DND-41 (cell line): ENCODE measurements at regions not wholly inside any gene's neighbourhood (a gene's known extent, or its start where the extent isn't known, plus 50 kb on each side); places are given as distances from the start of the nearest gene placed in this dataset.

Experiments
- ATAC-seq: fragments of 200-7000 bp; cut with Tn5 transposase; 3 replicates; pipeline ENCODE4 v1.9.1; 2021; ENCODE audit warnings: low read depth; ENCODE audit not compliant: insufficient read depth
- DNase-seq: peaks from one replicate; pipeline ENCODE4 v3.0.0-alpha.2; 2020
- H2AFZ ChIP-seq: 2 replicates; pipeline ENCODE4 v1.6.0; 2012; ENCODE audit warnings: low read depth, low read length
- H3K27ac ChIP-seq: 2 replicates; pipeline ENCODE4 v1.5.1; 2012; ENCODE audit warnings: low read length, inconsistent platforms
- H3K27me3 ChIP-seq: fragments of 200-600 bp; sonication (generic); 2 replicates; pipeline ENCODE4 v1.6.0; 2012; ENCODE audit warnings: low read length, mild to moderate bottlenecking, inconsistent platforms; ENCODE audit not compliant: insufficient read depth, poor library complexity
- H3K36me3 ChIP-seq: 2 replicates; pipeline ENCODE4 v1.5.1; 2012; ENCODE audit warnings: low read length, inconsistent platforms; ENCODE audit not compliant: insufficient read depth
- H3K4me1 ChIP-seq: 2 replicates; pipeline ENCODE4 v1.5.1; 2012; ENCODE audit warnings: mild to moderate bottlenecking, low read length; ENCODE audit not compliant: insufficient read depth
- H3K4me2 ChIP-seq: 2 replicates; pipeline ENCODE4 v1.6.0; 2012; ENCODE audit warnings: mild to moderate bottlenecking, moderate library complexity, low read length, inconsistent platforms; ENCODE audit not compliant: insufficient read depth
- H3K4me3 ChIP-seq, 2 experiments: fragments of 200-600 bp in 1 of 2; shearing (Covaris generic) in 1 of 2; 2 replicates each; pipeline ENCODE4 v1.5.1; 2012 to 2016; ENCODE audit warnings: inconsistent platforms in 2 of 2, low read length in 2 of 2, mild to moderate bottlenecking in 2 of 2, low read depth in 1 of 2, moderate library complexity in 1 of 2
- H3K79me2 ChIP-seq: 2 replicates; pipeline ENCODE4 v1.6.0; 2012; ENCODE audit warnings: low read length, inconsistent platforms; ENCODE audit not compliant: insufficient read depth
- H3K9ac ChIP-seq: 2 replicates; pipeline ENCODE4 v1.6.0; 2012; ENCODE audit warnings: low read depth, mild to moderate bottlenecking, inconsistent platforms, low read length, moderate library complexity
- H3K9me3 ChIP-seq: 2 replicates; pipeline ENCODE4 v1.5.1; 2012; ENCODE audit warnings: low read length, moderate library complexity, mild to moderate bottlenecking, inconsistent platforms; ENCODE audit not compliant: insufficient read depth, severe bottlenecking
- H4K20me1 ChIP-seq: 2 replicates; pipeline ENCODE4 v1.6.0; 2012; ENCODE audit warnings: low read length; ENCODE audit not compliant: insufficient read depth
- CTCF ChIP-seq: IDR thresholded peaks from 2 replicates; pipeline ENCODE4 v1.5.1; 2012; ENCODE audit warnings: borderline replicate concordance, low read length, moderate library complexity, mild to moderate bottlenecking; ENCODE audit not compliant: poor library complexity, severe bottlenecking; ENCODE audit errors: extremely low read depth
- EZH2 ChIP-seq: IDR thresholded peaks from 3 replicates; pipeline ENCODE4 v1.6.1; 2012; ENCODE audit warnings: borderline replicate concordance, low read depth, mild to moderate bottlenecking, moderate library complexity, low read length, inconsistent platforms; ENCODE audit not compliant: severe bottlenecking

DNA sequence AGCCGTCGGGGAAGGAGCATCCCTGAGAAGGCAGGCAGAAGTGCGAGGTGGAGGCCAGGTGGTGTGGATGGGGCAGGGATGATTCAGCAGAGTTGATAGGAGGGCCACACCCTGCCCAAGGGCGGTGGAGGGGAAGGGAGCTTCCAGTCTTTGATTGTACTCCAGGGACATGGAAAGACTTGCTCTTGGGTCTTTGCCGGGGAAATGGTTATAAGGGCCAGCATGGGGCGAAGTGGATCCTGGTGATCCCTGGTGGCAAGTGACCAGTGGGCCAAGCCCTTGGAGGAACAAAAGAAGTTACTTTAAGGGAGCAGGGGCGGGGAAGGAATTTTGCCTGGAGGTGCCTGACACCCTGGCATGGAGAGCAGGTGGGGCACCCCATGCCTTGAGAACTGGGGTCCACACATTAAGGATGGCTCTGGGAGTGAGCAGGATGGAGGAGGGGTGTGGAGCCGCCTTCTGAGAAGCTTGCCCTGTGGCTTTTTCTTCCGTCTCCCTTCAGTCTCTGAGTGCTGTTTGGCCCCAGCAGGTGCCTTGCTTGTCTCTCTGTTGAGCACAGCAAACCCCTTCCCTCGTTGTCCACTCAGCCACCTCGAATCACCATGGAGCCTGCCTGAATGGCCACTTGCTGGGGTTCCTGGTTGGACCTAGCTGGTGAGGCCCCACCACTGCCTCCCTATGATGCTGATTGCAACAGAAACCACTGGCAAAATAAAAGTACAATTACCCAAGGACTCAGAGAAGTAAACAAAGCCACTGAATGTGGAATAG lies 83.9 kb downstream of the RAMP3 start:
- Histone ChIP-seq H2AFZ (no peak overlapping the region), H3K4me1 (no peaks in the 10 kb centered on the region), H3K36me3 (no peaks in the 10 kb centered on the region), H3K9ac (no peak overlapping the region), H3K27me3 (peaks cover 28% of the 10 kb centered on the region), H3K4me2 (no peak overlapping the region), H3K4me3 (no peak overlapping the region), H4K20me1 (no peaks in the 10 kb centered on the region), H3K27ac (no peak overlapping the region), H3K79me2 (no peaks in the 10 kb centered on the region), H3K9me3 (no peaks in the 10 kb centered on the region)
- TF ChIP-seq EZH2 (no peak), CTCF (no peak)
- DNase-seq (no peak), ATAC-seq (no peak)

GRCh38 chr7:45242261-45242660 lies 84.7 kb downstream of the RAMP3 start:
- no peaks in the 10 kb centered on the region for H3K9me3 ChIP-seq
- no peaks in the 10 kb centered on the region for H3K4me1 ChIP-seq
- H4K20me1 ChIP-seq: no peaks in the 10 kb centered on the region
- no peaks in the 10 kb centered on the region for H3K79me2 ChIP-seq
- H3K9ac ChIP-seq: no peak overlapping the region
- TF ChIP-seq EZH2: no peak
- TF ChIP-seq CTCF: no peak
- no peak overlapping the region for H3K27ac ChIP-seq
- no peak overlapping the region; the same call in 1 of the 2 replicates for H2AFZ ChIP-seq
- H3K27me3 ChIP-seq: peaks cover 27% of the 10 kb centered on the region
- no peak overlapping the region for H3K4me2 ChIP-seq
- H3K36me3 ChIP-seq: no peaks in the 10 kb centered on the region
- no peak for ATAC-seq
- H3K4me3 ChIP-seq: no peak overlapping the region
- no peak for DNase-seq

DNA sequence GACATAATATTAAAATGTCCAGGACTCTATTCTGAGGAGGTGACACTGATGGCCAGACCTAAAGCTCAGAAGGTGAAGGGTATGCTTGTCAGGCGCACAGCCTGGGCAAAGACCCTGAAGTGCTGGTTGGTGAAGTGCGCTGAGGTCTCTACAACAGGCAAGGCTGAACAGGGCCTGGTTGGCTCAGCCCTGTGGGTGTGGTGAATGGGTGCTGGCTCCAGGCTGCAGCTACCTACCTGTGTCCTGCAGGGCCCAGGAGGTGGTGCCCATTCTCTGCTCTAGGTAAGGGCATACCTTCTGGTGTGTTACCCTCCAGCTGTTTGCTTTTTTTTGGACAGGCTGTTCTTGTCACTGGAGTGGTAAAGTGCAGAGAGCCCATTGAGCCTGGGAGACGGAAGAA lies 85.1 kb downstream of the RAMP3 start:
- no peak overlapping the region for H3K4me3 ChIP-seq
- no peak overlapping the region for H2AFZ ChIP-seq
- H3K4me2 ChIP-seq: no peak overlapping the region
- no peak for DNase-seq
- ATAC-seq: no peak
- H3K79me2 ChIP-seq: no peaks in the 10 kb centered on the region
- no peak overlapping the region for H3K27ac ChIP-seq
- peaks cover 27% of the 10 kb centered on the region for H3K27me3 ChIP-seq
- TF ChIP-seq CTCF: no peak
- no peak for TF ChIP-seq EZH2
- no peaks in the 10 kb centered on the region for H3K4me1 ChIP-seq
- no peak overlapping the region for H3K9ac ChIP-seq
- H3K9me3 ChIP-seq: no peaks in the 10 kb centered on the region
- H4K20me1 ChIP-seq: no peaks in the 10 kb centered on the region
- H3K36me3 ChIP-seq: no peaks in the 10 kb centered on the region

DNA sequence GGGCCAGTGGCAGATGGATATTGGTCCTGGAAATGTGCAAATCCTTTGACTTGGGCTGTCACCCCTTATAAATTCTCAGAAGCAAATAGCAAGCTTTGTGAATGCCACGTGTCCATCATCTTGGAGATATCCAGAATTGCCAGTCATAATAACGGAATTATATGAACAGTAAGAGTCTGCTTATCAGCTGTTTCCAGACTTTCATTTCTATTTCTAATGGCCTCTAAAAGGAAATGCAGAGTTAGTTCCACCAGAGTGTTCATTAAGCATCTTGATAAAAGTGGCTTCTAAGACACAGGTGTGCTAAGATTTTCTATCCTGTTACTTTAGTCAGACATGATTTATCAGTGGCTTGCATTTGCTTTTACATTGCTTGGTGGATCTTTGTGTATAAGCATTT lies 87.4 kb downstream of the RAMP3 start:
- Histone ChIP-seq H3K9me3 (no peaks in the 10 kb centered on the region), H3K4me3 (no peak overlapping the region), H3K27ac (no peak overlapping the region), H4K20me1 (no peaks in the 10 kb centered on the region), H3K4me2 (no peak overlapping the region), H3K4me1 (no peaks in the 10 kb centered on the region), H2AFZ (no peak overlapping the region), H3K36me3 (no peaks in the 10 kb centered on the region), H3K9ac (no peak overlapping the region), H3K27me3 (peaks cover 19% of the 10 kb centered on the region), H3K79me2 (no peaks in the 10 kb centered on the region)
- no peak for ATAC-seq
- TF ChIP-seq EZH2 (no peak), CTCF (no peak)
- no peak for DNase-seq
